GM23248 (cell line): ENCODE measurements at regions not wholly inside any gene's neighbourhood (a gene's known extent, or its start where the extent isn't known, plus 50 kb on each side); places are given as distances from the start of the nearest gene placed in this dataset.

ENCODE experiments used
- EZH2 ChIP-seq: fragments of 200-600 bp; sonication (generic); IDR thresholded peaks from 2 replicates; pipeline ENCODE4 v1.6.1; 2018; ENCODE audit warnings: antibody characterized with exemption, mild to moderate bottlenecking; ENCODE audit not compliant: insufficient read depth, poor library complexity, severe bottlenecking
- EZH2phosphoT487 ChIP-seq: fragments of 200-600 bp; sonication (generic); IDR thresholded peaks from 2 replicates; pipeline ENCODE4 v1.6.1; 2018; ENCODE audit warnings: antibody characterized with exemption, moderate library complexity, mild to moderate bottlenecking, low read depth; ENCODE audit not compliant: insufficient read depth

- TF ChIP-seq EZH2 (no peak), EZH2phosphoT487 (no peak)
Observed at GRCh38 chr20:51890003-51890402, 87.7 kb upstream of the SALL4 start.
